HL-60 (cell line): ENCODE measurements at regions not wholly inside any gene's neighbourhood (a gene's known extent, or its start where the extent isn't known, plus 50 kb on each side); places are given as distances from the start of the nearest gene placed in this dataset.

Experiments used
- CTCF ChIP-seq: IDR thresholded peaks from one replicate; pipeline ENCODE4 v1.5.1; 2011; ENCODE audit warnings: low read length, control low read depth, inconsistent platforms; ENCODE audit not compliant: insufficient read depth
- POLR2AphosphoS5 ChIP-seq: IDR thresholded peaks from 2 replicates; pipeline ENCODE4 v1.6.1; 2012; ENCODE audit warnings: low read depth

GRCh38 chr12:19967001-19967400 is 401.3 kb upstream of the PDE3A start:
- TF ChIP-seq POLR2AphosphoS5 (no peak), CTCF (no peak)
